H9 (cell line): ENCODE measurements at regions not wholly inside any gene's neighbourhood (a gene's known extent, or its start where the extent isn't known, plus 50 kb on each side); places are given as distances from the start of the nearest gene placed in this dataset.
A peak's percentile ranks its signal among the peaks of the same experiment; 100 is the strongest.

Source experiments
- DNase-seq: peaks from one replicate; pipeline ENCODE4 v3.0.0-alpha.2; 2017
- H2AFZ ChIP-seq: one replicate; pipeline ENCODE4 v1.6.1; 2013; ENCODE audit warnings: mild to moderate bottlenecking, low read length, control low read depth, moderate library complexity
- H2AK5ac ChIP-seq: 2 replicates; pipeline ENCODE4 v1.6.1; 2013; ENCODE audit warnings: low read length, control low read depth, mixed read lengths; ENCODE audit not compliant: insufficient read length
- H2BK120ac ChIP-seq: one replicate; pipeline ENCODE4 v1.6.1; 2013; ENCODE audit warnings: low read depth, mild to moderate bottlenecking, low read length, control low read depth, inconsistent platforms; ENCODE audit not compliant: poor library complexity, severe bottlenecking
- H2BK12ac ChIP-seq: 2 replicates; pipeline ENCODE4 v1.6.1; 2013; ENCODE audit warnings: low read length, control low read depth, mixed read lengths, low read depth; ENCODE audit not compliant: insufficient read length
- H2BK15ac ChIP-seq: 2 replicates; pipeline ENCODE4 v1.6.1; 2013; ENCODE audit warnings: low read depth, low read length, control low read depth
- H2BK20ac ChIP-seq: one replicate; pipeline ENCODE4 v1.6.1; 2013; ENCODE audit warnings: low read depth, mild to moderate bottlenecking, low read length, control low read depth, inconsistent platforms; ENCODE audit not compliant: poor library complexity, severe bottlenecking
- H2BK5ac ChIP-seq: 2 replicates; pipeline ENCODE4 v1.6.1; 2013; ENCODE audit warnings: low read length, control low read depth, mixed read lengths; ENCODE audit not compliant: insufficient read length
- H3K14ac ChIP-seq: 2 replicates; pipeline ENCODE4 v1.6.1; 2013; ENCODE audit warnings: low read length, control low read depth; ENCODE audit not compliant: insufficient read depth
- H3K18ac ChIP-seq: 2 replicates; pipeline ENCODE4 v1.6.1; 2013; ENCODE audit warnings: low read depth, mild to moderate bottlenecking, mixed read lengths, low read length, control low read depth; ENCODE audit not compliant: insufficient read length
- H3K23ac ChIP-seq: 2 replicates; pipeline ENCODE4 v1.6.1; 2013; ENCODE audit warnings: low read length, control low read depth, mixed read lengths, low read depth; ENCODE audit not compliant: insufficient read length
- H3K23me2 ChIP-seq: 2 replicates; pipeline ENCODE4 v1.6.1; 2013; ENCODE audit warnings: low read depth, mild to moderate bottlenecking, mixed read lengths, low read length, control low read depth; ENCODE audit not compliant: insufficient read length, poor library complexity, severe bottlenecking
- H3K27ac ChIP-seq: 2 replicates; pipeline ENCODE4 v1.5.1; 2013; ENCODE audit warnings: low read length, control low read depth, mixed read lengths, low read depth; ENCODE audit not compliant: insufficient read length
- H3K27me3 ChIP-seq: 2 replicates; pipeline ENCODE4 v1.6.1; 2013; ENCODE audit warnings: low read length, control low read depth, inconsistent platforms; ENCODE audit not compliant: insufficient read depth
- H3K4ac ChIP-seq: 2 replicates; pipeline ENCODE4 v1.6.1; 2013; ENCODE audit warnings: low read depth, mild to moderate bottlenecking, control low read depth, inconsistent platforms, low read length, moderate library complexity
- H3K4me1 ChIP-seq: 2 replicates; pipeline ENCODE4 v1.6.1; 2013; ENCODE audit warnings: low read length, control low read depth, inconsistent platforms; ENCODE audit not compliant: insufficient read depth
- H3K4me2 ChIP-seq: 2 replicates; pipeline ENCODE4 v1.6.1; 2013; ENCODE audit warnings: low read length, control low read depth, mixed read lengths; ENCODE audit not compliant: insufficient read length, insufficient read depth
- H3K56ac ChIP-seq: 2 replicates; pipeline ENCODE4 v1.6.1; 2013; ENCODE audit warnings: low read depth, mild to moderate bottlenecking, mixed read lengths, low read length, control low read depth; ENCODE audit not compliant: insufficient read length
- H3K79me1 ChIP-seq: 2 replicates; pipeline ENCODE4 v1.6.1; 2013; ENCODE audit warnings: low read depth, mild to moderate bottlenecking, moderate library complexity, low read length, control low read depth, inconsistent platforms; ENCODE audit not compliant: insufficient read depth, poor library complexity, severe bottlenecking
- H3K79me2 ChIP-seq: 2 replicates; pipeline ENCODE4 v1.6.1; 2013; ENCODE audit warnings: low read length, control low read depth, inconsistent platforms; ENCODE audit not compliant: insufficient read depth
- H3K9ac ChIP-seq: 2 replicates; pipeline ENCODE4 v1.6.1; 2013; ENCODE audit warnings: low read length, control low read depth, mixed read lengths; ENCODE audit not compliant: insufficient read length; ENCODE audit errors: extremely low read depth
- H3K9me3 ChIP-seq: one replicate; pipeline ENCODE4 v1.6.1; 2013; ENCODE audit warnings: low read depth, low read length, inconsistent platforms; ENCODE audit not compliant: control insufficient read depth
- H3T11ph ChIP-seq: one replicate; pipeline ENCODE4 v1.6.1; 2013; ENCODE audit warnings: mild to moderate bottlenecking, low read length, control low read depth, inconsistent platforms
- H4K20me1 ChIP-seq: one replicate; pipeline ENCODE4 v1.6.1; 2013; ENCODE audit not compliant: control insufficient read depth, insufficient read length, insufficient read depth
- H4K5ac ChIP-seq: 2 replicates; pipeline ENCODE4 v1.6.1; 2013; ENCODE audit warnings: low read depth, mild to moderate bottlenecking, mixed read lengths, low read length, control low read depth; ENCODE audit not compliant: insufficient read length
- H4K8ac ChIP-seq: replicated peaks from 2 replicates; pipeline ENCODE4 v1.6.1; 2013; ENCODE audit warnings: low read length, control low read depth, mixed read lengths, low read depth; ENCODE audit not compliant: insufficient read length
- H4K91ac ChIP-seq: 2 replicates; pipeline ENCODE4 v1.6.1; 2013; ENCODE audit warnings: low read depth, mild to moderate bottlenecking, moderate library complexity, mixed read lengths, low read length, control low read depth; ENCODE audit not compliant: insufficient read length
- H3K27ac Mint-ChIP-seq, 3 experiments: 2 replicates in 2 of 3; 3 replicates in 1 of 3; pipeline ENCODE4 v1.8.0; 2020 to 2021; ENCODE audit warnings: mixed read lengths in 3 of 3, mild to moderate bottlenecking in 1 of 3, moderate library complexity in 1 of 3
- H3K27me3 Mint-ChIP-seq: 2 replicates; pipeline ENCODE4 v1.8.0; 2021; ENCODE audit warnings: low read depth, mild to moderate bottlenecking, moderate library complexity, mixed read lengths
- H3K36me3 Mint-ChIP-seq, 3 experiments: 2 replicates in 2 of 3; 3 replicates in 1 of 3; pipeline ENCODE4 v1.8.0; 2020 to 2021; ENCODE audit warnings: low read depth in 3 of 3, mixed read lengths in 3 of 3; ENCODE audit not compliant: insufficient read depth in 1 of 3
- H3K4me1 Mint-ChIP-seq, 2 experiments: 2 replicates each; pipeline ENCODE4 v1.8.0; 2020; ENCODE audit warnings: mixed read lengths in 2 of 2
- H3K4me3 Mint-ChIP-seq, 2 experiments: 2 replicates in 1 of 2; 3 replicates in 1 of 2; pipeline ENCODE4 v1.8.0; 2020 to 2021; ENCODE audit warnings: mild to moderate bottlenecking in 2 of 2, mixed read lengths in 2 of 2, moderate library complexity in 1 of 2
- H3K9me3 Mint-ChIP-seq, 2 experiments: 2 replicates in 1 of 2; 3 replicates in 1 of 2; pipeline ENCODE4 v1.8.0; 2020; ENCODE audit warnings: mild to moderate bottlenecking in 2 of 2, mixed read lengths in 2 of 2, moderate library complexity in 1 of 2
- TF ChIP-seq, protein P1 (sequence below): fragments of 200-600 bp; sonication (generic); conservative IDR thresholded peaks from 3 replicates; pipeline ENCODE4 v1.8.0; 2021; ENCODE audit warnings: antibody characterized with exemption, mild to moderate bottlenecking

GRCh38 chr3:178310949-178311348 lies 225.3 kb upstream of the KCNMB2 start:
- no peak overlapping the region for H4K8ac ChIP-seq
- no peak overlapping the region for H2AFZ ChIP-seq
- H3K14ac ChIP-seq, result no peak overlapping the region
- TF ChIP-seq, protein P1, sequence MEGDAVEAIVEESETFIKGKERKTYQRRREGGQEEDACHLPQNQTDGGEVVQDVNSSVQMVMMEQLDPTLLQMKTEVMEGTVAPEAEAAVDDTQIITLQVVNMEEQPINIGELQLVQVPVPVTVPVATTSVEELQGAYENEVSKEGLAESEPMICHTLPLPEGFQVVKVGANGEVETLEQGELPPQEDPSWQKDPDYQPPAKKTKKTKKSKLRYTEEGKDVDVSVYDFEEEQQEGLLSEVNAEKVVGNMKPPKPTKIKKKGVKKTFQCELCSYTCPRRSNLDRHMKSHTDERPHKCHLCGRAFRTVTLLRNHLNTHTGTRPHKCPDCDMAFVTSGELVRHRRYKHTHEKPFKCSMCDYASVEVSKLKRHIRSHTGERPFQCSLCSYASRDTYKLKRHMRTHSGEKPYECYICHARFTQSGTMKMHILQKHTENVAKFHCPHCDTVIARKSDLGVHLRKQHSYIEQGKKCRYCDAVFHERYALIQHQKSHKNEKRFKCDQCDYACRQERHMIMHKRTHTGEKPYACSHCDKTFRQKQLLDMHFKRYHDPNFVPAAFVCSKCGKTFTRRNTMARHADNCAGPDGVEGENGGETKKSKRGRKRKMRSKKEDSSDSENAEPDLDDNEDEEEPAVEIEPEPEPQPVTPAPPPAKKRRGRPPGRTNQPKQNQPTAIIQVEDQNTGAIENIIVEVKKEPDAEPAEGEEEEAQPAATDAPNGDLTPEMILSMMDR, result no peak
- no peak overlapping the region for H3K9ac ChIP-seq
- H3K9me3 ChIP-seq, result no peaks in the 10 kb centered on the region
- H3K4me1 ChIP-seq, result no peaks in the 10 kb centered on the region
- no peaks in the 10 kb centered on the region for H4K20me1 ChIP-seq
- H3K23ac ChIP-seq, result no peak overlapping the region
- Mint-ChIP-seq H3K36me3 (no peaks in the 10 kb centered on the region), H3K4me3 (no peak overlapping the region), H3K4me1 (no peaks in the 10 kb centered on the region), H3K27ac (peak overlapping the region in 1 of 3 experiments; percentile 55; a peak in 2 of 7 replicates), H3K27me3 (no peaks in the 10 kb centered on the region), H3K9me3 (no peaks in the 10 kb centered on the region; a peak in 1 of 5 replicates)
- H2BK5ac ChIP-seq, result no peak overlapping the region
- H3K23me2 ChIP-seq, result no peaks in the 10 kb centered on the region
- H3K79me1 ChIP-seq, result no peaks in the 10 kb centered on the region
- no peak overlapping the region for H2BK20ac ChIP-seq
- H2BK12ac ChIP-seq, result no peak overlapping the region
- H3T11ph ChIP-seq, result no peak overlapping the region
- no peak overlapping the region for H2BK120ac ChIP-seq
- DNase-seq, result no peak
- H3K27me3 ChIP-seq, result no peaks in the 10 kb centered on the region
- H3K56ac ChIP-seq, result no peak overlapping the region
- no peak overlapping the region for H2AK5ac ChIP-seq
- no peak overlapping the region for H3K4ac ChIP-seq
- no peak overlapping the region for H3K4me2 ChIP-seq
- no peak overlapping the region for H3K18ac ChIP-seq
- no peak overlapping the region for H4K5ac ChIP-seq
- no peak overlapping the region for H3K27ac ChIP-seq
- no peaks in the 10 kb centered on the region for H3K79me2 ChIP-seq
- no peak overlapping the region for H2BK15ac ChIP-seq
- no peak overlapping the region for H4K91ac ChIP-seq
